ENCODE measurements at regions not wholly inside any gene's neighbourhood (a gene's known extent, or its start where the extent isn't known, plus 50 kb on each side); places are given as distances from the start of the nearest gene placed in this dataset.

DNA sequence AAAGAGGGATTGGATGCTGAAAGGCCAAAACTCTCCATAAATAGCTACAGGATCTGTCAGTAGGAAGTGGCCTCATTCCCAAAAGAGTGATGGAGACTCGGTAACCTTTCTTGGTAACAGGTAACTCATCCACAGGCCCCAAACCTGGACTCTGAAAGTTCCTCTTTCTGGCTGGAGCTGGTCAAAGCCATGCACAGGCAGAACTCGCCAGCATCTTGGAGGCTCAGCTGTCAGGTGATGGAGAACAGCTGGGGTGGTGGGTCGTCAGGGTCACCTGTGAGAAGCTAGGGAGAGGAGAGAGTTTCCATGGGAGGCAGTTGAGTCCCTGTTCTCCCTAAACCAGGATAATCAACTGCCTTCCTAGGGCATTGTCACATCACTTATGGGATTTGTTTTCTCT lies 354.3 kb upstream of the GATB start:
- TF ChIP-seq, protein P1, sequence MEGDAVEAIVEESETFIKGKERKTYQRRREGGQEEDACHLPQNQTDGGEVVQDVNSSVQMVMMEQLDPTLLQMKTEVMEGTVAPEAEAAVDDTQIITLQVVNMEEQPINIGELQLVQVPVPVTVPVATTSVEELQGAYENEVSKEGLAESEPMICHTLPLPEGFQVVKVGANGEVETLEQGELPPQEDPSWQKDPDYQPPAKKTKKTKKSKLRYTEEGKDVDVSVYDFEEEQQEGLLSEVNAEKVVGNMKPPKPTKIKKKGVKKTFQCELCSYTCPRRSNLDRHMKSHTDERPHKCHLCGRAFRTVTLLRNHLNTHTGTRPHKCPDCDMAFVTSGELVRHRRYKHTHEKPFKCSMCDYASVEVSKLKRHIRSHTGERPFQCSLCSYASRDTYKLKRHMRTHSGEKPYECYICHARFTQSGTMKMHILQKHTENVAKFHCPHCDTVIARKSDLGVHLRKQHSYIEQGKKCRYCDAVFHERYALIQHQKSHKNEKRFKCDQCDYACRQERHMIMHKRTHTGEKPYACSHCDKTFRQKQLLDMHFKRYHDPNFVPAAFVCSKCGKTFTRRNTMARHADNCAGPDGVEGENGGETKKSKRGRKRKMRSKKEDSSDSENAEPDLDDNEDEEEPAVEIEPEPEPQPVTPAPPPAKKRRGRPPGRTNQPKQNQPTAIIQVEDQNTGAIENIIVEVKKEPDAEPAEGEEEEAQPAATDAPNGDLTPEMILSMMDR (IDR thresholded peaks at IDR 0.05; ENCODE audit: insufficient read depth, low read length, missing control alignments) = no peak
- ChIA-PET CTCF (no interaction called here), POLR2A (no interaction called here)
- no peak overlapping the region for H3K4me3 ChIP-seq (ENCODE audit: low read depth, low read length)
- DNase-seq (ENCODE audit: low read depth, low spot score) = no peak

DNA sequence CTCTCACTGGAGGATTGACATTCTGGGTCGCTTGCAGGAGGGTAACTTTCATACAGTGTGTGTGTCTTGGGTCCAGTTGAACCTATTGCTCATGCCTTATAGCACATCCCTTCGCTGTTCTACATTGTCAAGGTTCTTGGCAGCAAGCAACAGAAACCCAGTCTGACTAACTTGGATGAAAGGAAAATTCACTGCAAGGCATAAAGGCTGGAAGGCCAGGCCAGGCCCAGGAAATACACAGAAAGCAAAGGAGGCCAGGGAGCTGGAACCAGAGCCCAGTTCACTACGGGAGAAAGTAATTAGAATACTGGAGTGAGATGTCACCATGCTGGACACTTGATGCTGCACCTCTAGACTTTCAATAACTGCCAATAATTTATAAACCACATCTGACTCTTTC lies 353.8 kb upstream of the GATB start:
- no peak for DNase-seq (ENCODE audit: low read depth, low spot score)
- no peak overlapping the region for H3K4me3 ChIP-seq (ENCODE audit: low read depth, low read length)
- TF ChIP-seq, protein P1 (IDR thresholded peaks at IDR 0.05; ENCODE audit: insufficient read depth, low read length, missing control alignments) = no peak
- ChIA-PET POLR2A (no interaction called here), CTCF (no interaction called here)

DNA sequence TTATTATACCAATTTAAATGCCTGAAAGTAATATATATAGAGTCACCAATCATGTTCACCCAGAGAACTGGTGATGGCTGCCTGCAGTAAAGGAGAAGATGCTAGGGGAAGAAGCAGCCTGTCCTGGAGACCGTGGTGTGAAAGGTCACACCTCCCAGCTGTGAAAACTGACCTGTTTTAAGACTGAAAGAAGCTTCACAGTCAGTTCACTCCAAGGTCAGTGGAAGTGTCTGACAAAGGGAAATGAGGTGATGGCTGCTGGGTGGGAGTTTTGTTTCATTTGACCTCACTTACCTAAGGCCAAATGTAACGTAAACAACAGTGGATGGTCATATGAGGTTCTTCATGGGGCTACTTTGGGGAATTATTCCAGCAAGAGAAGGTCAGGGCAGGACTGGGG lies 352.1 kb upstream of the GATB start:
- no peak overlapping the region for H3K4me3 ChIP-seq (ENCODE audit: low read depth, low read length)
- CTCF ChIA-PET = no interaction called here
- TF ChIP-seq, protein P1 (IDR thresholded peaks at IDR 0.05; ENCODE audit: insufficient read depth, low read length, missing control alignments) = no peak
- POLR2A ChIA-PET = no interaction called here
- DNase-seq (ENCODE audit: low read depth, low spot score) = no peak

DNA sequence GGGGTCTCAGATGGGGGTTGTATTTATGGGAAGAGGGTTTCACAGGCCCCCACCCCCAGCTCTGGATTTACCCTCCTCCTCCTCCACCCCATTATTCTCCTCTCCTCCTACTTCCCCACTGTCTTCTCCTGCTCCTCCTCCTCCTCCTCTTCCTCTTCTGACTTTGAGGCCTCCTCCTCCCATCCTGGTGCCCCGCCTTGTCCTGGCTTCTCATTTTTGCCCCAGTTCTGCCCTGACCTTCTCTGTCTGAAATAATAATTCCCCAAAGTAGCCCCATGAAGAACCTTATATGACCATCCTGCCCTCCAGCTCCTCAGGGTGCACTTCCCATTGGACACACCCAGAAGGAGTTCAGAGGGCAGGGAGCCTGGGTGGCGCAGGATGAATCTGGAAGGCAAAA lies 351.4 kb upstream of the GATB start:
- TF ChIP-seq, protein P1 (IDR thresholded peaks at IDR 0.05; ENCODE audit: insufficient read depth, low read length, missing control alignments) = no peak
- no peak overlapping the region for H3K4me3 ChIP-seq (ENCODE audit: low read depth, low read length)
- CTCF ChIA-PET = no interaction called here
- no peak for DNase-seq (ENCODE audit: low read depth, low spot score)
- POLR2A ChIA-PET = no interaction called here

DNA sequence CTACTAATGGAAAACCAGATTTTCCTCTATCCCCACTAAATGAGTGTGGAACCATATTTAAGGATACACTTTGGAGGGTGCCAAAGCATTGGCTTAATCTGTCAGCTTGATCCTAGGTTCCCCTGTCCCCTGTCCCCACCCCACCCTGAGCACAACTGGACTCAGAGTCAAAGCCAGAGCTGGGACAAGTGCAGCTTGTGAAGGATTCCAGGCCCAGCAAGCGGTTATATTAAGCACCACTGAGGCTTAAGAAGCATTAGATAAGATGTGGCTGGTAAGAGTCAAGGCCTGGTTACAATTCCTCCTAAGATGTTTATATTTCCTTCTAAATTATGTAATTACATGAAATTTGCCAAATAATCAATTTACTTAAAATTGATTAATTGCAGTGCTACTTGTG lies 350.0 kb upstream of the GATB start:
- TF ChIP-seq, protein P1 (IDR thresholded peaks at IDR 0.05; ENCODE audit: insufficient read depth, low read length, missing control alignments) = no peak
- DNase-seq (ENCODE audit: low read depth, low spot score) = no peak
- no peak overlapping the region for H3K4me3 ChIP-seq (ENCODE audit: low read depth, low read length)
- ChIA-PET CTCF (no interaction called here), POLR2A (no interaction called here)

DNA sequence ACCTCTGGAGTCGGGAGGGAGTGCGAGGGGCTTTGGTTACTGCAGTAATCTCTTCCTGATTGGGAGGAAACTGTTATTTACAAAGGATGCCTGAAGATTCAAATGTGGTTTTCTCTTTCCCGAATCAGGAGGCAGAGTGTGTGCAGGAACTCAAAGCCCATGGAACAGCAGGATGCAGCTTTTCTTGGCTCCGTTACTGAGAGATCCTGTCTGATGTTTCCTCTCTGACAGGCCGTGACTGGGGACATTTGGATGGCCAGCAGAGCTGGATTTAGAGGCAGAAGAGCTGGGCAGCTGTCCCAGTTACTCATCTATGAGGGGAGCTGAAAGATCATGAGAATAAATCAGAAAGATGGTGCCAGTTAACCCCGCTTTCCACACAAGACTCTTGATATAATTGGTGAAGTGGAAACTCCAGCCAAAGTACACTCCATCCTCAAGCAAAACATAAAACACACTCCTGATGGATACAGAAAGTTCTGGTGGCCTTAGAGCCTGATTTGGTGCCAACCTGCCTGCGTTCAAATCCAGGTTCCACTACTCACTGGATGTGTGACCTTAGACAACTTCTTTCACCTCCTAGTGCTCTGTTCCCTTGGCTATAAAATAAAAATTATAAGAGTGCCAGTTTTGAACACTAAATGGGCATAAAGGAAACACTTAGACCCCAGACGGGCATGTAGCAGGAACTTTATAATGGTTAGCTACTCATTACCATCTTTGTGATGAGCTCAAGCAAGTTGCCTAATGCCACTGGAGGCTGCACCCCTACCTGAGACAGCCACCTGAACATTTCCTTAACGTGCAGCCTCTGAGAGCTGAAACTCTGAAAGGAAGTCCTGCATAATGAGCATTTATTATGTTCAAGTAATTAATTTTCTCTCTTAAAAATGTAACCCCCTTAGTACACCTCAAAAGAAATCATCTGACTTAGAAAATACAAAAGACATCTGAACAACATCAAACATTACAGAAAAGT lies 349.0 kb upstream of the GATB start:
- TF ChIP-seq, protein P1 (IDR thresholded peaks at IDR 0.05; ENCODE audit: insufficient read depth, low read length, missing control alignments) = no peak
- ChIA-PET CTCF (no interaction called here), POLR2A (no interaction called here)
- no peak for DNase-seq (ENCODE audit: low read depth, low spot score)
- no peak overlapping the region for H3K4me3 ChIP-seq (ENCODE audit: low read depth, low read length)
